Testis (tissue), 2 donors: ENCODE measurements at regions not wholly inside any gene's neighbourhood (a gene's known extent, or its start where the extent isn't known, plus 50 kb on each side); places are given as distances from the start of the nearest gene placed in this dataset.

Experiments
- CTCF ChIP-seq, 3 experiments: fragments of 450-650 bp in 2 of 3; fragments of 200-600 bp in 1 of 3; sonication (generic) in 1 of 3; IDR thresholded peaks; one replicate each; pipeline ENCODE4 v1.5.1; 2016 to 2019; ENCODE audit warnings: antibody characterized with exemption in 3 of 3, mild to moderate bottlenecking in 2 of 3, moderate library complexity in 1 of 3
- POLR2A ChIP-seq: fragments of 450-650 bp; IDR thresholded peaks from one replicate; pipeline ENCODE4 v1.6.1; 2017; ENCODE audit warnings: antibody characterized with exemption, mild to moderate bottlenecking, moderate library complexity

GRCh38 chr2:14828223-14828622 lies 195.7 kb downstream of the LRATD1 start:
- TF ChIP-seq CTCF (IDR thresholded peaks at IDR 0.05), result no peak
- no peak for TF ChIP-seq POLR2A
